Liver (tissue), 3 donors: ENCODE measurements at regions not wholly inside any gene's neighbourhood (a gene's known extent, or its start where the extent isn't known, plus 50 kb on each side); places are given as distances from the start of the nearest gene placed in this dataset.

Experiments
- EGR1 ChIP-seq, 2 donors: IDR thresholded peaks; 2 replicates each; pipeline ENCODE4 v1.6.1; 2016 to 2018; ENCODE audit warnings: antibody characterized with exemption in 2 of 2, low read depth in 2 of 2
- RAD21 ChIP-seq, 2 donors: IDR thresholded peaks; 2 replicates each; pipeline ENCODE4 v1.6.1; 2016; ENCODE audit warnings: antibody characterized with exemption in 2 of 2, mild to moderate bottlenecking in 2 of 2
- YY1 ChIP-seq: IDR thresholded peaks from 2 replicates; pipeline ENCODE4 v1.6.1; 2016; ENCODE audit warnings: antibody characterized with exemption, mild to moderate bottlenecking
- TF ChIP-seq, protein P1 (sequence below): IDR thresholded peaks from 2 replicates; pipeline ENCODE4 v1.6.1; 2016; ENCODE audit warnings: antibody characterized with exemption
- TF ChIP-seq, protein P2 (sequence below): fragments of 150-350 bp; IDR thresholded peaks from 2 replicates; pipeline ENCODE4 v1.5.1; 2017; ENCODE audit warnings: improper control_type of control experiment, low read depth, low read length; ENCODE audit not compliant: missing input control
- TF ChIP-seq, protein P3 (sequence below): IDR thresholded peaks from 2 replicates; pipeline ENCODE4 v1.6.1; 2016; ENCODE audit warnings: antibody characterized with exemption
- donor health status: healthy.
- donor health status: healthy.

DNA sequence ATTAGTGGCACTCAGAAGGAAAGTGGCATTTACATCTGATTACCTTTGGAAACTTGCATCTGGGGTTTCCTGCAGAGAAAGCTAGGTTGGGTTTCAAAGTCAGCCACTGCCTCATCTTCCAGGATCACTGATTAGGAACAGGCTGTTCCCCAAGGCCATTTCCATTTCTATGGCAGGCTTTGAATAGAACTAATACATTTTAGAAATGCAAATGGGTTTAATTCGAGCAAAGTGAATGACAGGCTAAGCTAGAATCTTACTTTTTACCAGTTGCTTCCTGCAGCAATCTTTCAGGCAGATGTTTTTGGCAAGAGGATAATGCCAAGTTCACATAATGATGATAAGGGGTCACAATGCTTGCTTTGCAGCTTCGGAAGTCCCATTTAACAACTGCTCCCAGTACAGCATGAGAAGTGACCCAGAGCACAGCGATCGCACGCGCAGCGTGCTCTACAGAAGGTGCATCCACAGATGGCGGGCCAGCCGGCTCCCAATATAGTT is 336.7 kb downstream of the LPIN1 start:
- TF ChIP-seq, protein P1, sequence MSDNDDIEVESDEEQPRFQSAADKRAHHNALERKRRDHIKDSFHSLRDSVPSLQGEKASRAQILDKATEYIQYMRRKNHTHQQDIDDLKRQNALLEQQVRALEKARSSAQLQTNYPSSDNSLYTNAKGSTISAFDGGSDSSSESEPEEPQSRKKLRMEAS, result no peak
- TF ChIP-seq RAD21 (IDR thresholded peaks at IDR 0.05) (no peak), YY1 (no peak), EGR1 (IDR thresholded peaks at IDR 0.05; ENCODE audit: low read depth in 2 of 2) (no peak)
- TF ChIP-seq, protein P2, sequence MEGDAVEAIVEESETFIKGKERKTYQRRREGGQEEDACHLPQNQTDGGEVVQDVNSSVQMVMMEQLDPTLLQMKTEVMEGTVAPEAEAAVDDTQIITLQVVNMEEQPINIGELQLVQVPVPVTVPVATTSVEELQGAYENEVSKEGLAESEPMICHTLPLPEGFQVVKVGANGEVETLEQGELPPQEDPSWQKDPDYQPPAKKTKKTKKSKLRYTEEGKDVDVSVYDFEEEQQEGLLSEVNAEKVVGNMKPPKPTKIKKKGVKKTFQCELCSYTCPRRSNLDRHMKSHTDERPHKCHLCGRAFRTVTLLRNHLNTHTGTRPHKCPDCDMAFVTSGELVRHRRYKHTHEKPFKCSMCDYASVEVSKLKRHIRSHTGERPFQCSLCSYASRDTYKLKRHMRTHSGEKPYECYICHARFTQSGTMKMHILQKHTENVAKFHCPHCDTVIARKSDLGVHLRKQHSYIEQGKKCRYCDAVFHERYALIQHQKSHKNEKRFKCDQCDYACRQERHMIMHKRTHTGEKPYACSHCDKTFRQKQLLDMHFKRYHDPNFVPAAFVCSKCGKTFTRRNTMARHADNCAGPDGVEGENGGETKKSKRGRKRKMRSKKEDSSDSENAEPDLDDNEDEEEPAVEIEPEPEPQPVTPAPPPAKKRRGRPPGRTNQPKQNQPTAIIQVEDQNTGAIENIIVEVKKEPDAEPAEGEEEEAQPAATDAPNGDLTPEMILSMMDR, result no peak
- TF ChIP-seq, protein P3, sequence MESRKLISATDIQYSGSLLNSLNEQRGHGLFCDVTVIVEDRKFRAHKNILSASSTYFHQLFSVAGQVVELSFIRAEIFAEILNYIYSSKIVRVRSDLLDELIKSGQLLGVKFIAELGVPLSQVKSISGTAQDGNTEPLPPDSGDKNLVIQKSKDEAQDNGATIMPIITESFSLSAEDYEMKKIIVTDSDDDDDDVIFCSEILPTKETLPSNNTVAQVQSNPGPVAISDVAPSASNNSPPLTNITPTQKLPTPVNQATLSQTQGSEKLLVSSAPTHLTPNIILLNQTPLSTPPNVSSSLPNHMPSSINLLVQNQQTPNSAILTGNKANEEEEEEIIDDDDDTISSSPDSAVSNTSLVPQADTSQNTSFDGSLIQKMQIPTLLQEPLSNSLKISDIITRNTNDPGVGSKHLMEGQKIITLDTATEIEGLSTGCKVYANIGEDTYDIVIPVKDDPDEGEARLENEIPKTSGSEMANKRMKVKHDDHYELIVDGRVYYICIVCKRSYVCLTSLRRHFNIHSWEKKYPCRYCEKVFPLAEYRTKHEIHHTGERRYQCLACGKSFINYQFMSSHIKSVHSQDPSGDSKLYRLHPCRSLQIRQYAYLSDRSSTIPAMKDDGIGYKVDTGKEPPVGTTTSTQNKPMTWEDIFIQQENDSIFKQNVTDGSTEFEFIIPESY, result no peak
